ENCODE measurements at regions not wholly inside any gene's neighbourhood (a gene's known extent, or its start where the extent isn't known, plus 50 kb on each side); places are given as distances from the start of the nearest gene placed in this dataset.

DNA sequence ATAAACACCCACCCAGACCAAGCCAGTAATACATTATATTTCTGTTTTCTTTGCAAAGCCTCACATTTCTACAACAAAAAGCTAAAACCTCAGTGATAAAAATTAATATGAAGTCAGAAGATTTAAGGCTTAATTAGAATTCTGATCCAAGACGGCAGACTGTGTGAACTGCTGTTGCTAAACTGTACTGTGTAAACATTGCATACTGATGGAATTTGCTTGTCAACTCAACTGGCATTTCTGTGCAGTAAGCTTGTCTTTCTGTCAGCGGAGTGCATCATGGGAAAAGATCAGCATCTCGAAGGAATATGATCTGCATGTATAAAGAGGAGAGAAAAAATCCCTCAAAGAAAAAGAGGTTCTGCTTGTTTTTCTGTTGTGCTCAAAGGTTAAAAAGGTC lies 69.4 kb upstream of the SPANXB1 start:
- dilution Hi-C loops (cut with MboI; ENCODE audit: extremely low pct_ligation_motif_present, low sequenced_read_pairs): no loop called here
- no peak overlapping the region for H3K9ac ChIP-seq (replicated peaks; ENCODE audit: extremely low read depth, insufficient read depth, low read length)
- no peak overlapping the region for H3K4me3 ChIP-seq (replicated peaks in 1 of 3; ENCODE audit: insufficient read depth in 1 of 3, low read depth in 1 of 3, low read length in 3 of 3)
- FAIRE-seq (no peak), DNase-seq (ENCODE audit: low read depth, low spot score) (no peak)
- TF ChIP-seq JUN (IDR thresholded peaks at IDR 0.05; ENCODE audit: borderline replicate concordance, insufficient read depth, insufficient read length, low read depth) (no peak), POLR2A (IDR thresholded peaks at IDR 0.05; ENCODE audit: low read depth, low read length) (no peak)
- TF ChIP-seq, protein P1, sequence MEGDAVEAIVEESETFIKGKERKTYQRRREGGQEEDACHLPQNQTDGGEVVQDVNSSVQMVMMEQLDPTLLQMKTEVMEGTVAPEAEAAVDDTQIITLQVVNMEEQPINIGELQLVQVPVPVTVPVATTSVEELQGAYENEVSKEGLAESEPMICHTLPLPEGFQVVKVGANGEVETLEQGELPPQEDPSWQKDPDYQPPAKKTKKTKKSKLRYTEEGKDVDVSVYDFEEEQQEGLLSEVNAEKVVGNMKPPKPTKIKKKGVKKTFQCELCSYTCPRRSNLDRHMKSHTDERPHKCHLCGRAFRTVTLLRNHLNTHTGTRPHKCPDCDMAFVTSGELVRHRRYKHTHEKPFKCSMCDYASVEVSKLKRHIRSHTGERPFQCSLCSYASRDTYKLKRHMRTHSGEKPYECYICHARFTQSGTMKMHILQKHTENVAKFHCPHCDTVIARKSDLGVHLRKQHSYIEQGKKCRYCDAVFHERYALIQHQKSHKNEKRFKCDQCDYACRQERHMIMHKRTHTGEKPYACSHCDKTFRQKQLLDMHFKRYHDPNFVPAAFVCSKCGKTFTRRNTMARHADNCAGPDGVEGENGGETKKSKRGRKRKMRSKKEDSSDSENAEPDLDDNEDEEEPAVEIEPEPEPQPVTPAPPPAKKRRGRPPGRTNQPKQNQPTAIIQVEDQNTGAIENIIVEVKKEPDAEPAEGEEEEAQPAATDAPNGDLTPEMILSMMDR (IDR thresholded peaks at IDR 0.05; ENCODE audit: extremely low read depth in 1 of 2, insufficient read depth in 1 of 2, low read depth in 1 of 2, low read length in 2 of 2): no peak
- TF ChIP-seq, protein P2, sequence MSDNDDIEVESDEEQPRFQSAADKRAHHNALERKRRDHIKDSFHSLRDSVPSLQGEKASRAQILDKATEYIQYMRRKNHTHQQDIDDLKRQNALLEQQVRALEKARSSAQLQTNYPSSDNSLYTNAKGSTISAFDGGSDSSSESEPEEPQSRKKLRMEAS (IDR thresholded peaks at IDR 0.05; ENCODE audit: insufficient read depth, insufficient read length): no peak
- H3K79me2 ChIP-seq (ENCODE audit: control insufficient read depth, insufficient read depth, low read length): no peaks in the 10 kb centered on the region
- intact Hi-C loops (cut with micrococcal nuclease): no loop called here
- H4K20me1 ChIP-seq (replicated peaks; ENCODE audit: control insufficient read depth, extremely low read depth, insufficient read depth, low read length): no peaks in the 10 kb centered on the region
- H3K36me3 ChIP-seq (ENCODE audit: control insufficient read depth in 2 of 2, extremely low read depth in 1 of 2, insufficient read depth in 2 of 2, low read length in 2 of 2): no peaks in the 10 kb centered on the region
- H3K9me3 ChIP-seq (replicated peaks; ENCODE audit: control insufficient read depth, insufficient read depth, low read length): no peaks in the 10 kb centered on the region
- no peaks in the 10 kb centered on the region for H3K27me3 ChIP-seq (ENCODE audit: control insufficient read depth in 2 of 2, insufficient read depth in 2 of 2, low read length in 2 of 2)
- no peaks in the 10 kb centered on the region for H3K9me1 ChIP-seq (replicated peaks; ENCODE audit: control insufficient read depth, extremely low read depth, insufficient read depth, low read length)
- no peak overlapping the region for H3K27ac ChIP-seq (ENCODE audit: insufficient read depth, low read depth, low read length)
- H2AFZ ChIP-seq (ENCODE audit: low read depth, low read length): no peak overlapping the region
- H3K4me2 ChIP-seq (ENCODE audit: insufficient read depth, low read length): no peak overlapping the region
- no peaks in the 10 kb centered on the region for H3K4me1 ChIP-seq (ENCODE audit: control insufficient read depth, extremely low read depth, insufficient read depth, low read length)
- CTCF ChIA-PET: no interaction called here
- POLR2A ChIA-PET: no interaction called here
- no TSS peak for BruUV-seq (replicated peaks)

DNA sequence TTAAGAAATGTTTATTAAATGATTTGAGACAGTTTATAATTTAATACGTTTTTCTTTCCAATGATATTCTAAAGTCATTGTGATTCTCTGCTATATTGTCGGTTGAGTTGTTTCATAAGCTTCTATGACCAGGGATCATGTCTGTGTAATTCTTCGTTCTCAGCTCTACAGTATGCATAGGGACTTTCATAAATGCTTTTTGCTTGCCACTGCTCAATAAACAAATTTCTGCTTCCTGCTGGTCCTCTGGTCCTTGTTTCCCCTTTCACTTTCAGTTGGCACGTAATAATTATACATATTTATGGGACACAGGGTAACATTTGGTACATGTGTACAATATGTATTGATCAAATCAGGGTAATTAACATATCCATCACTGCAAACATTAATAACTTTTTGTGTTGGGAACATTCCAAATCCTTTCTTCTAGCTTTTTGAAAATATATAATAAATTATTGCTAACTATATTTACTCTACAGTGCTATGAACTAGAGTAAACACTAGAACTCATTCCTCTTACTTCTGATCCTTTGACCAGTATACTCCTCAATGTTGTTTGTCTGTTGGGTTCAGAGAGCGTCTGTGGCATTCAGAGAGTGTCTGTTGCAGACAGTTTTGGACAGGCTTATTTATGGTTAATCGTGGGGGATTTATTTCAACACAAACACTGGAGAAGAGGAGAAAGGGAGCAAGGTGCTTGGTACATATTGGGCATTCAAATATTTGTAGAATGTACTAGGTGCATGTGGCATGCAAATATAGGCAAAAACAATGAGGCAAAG lies 68.3 kb upstream of the SPANXB1 start:
- intact Hi-C loops (cut with micrococcal nuclease) (no loop called here), dilution Hi-C loops (cut with MboI; ENCODE audit: extremely low pct_ligation_motif_present, low sequenced_read_pairs) (no loop called here)
- no peaks in the 10 kb centered on the region for H3K9me3 ChIP-seq (replicated peaks; ENCODE audit: control insufficient read depth, insufficient read depth, low read length)
- no peak overlapping the region for H2AFZ ChIP-seq (ENCODE audit: low read depth, low read length)
- no peak overlapping the region for H3K4me2 ChIP-seq (ENCODE audit: insufficient read depth, low read length)
- TF ChIP-seq JUN (IDR thresholded peaks at IDR 0.05; ENCODE audit: borderline replicate concordance, insufficient read depth, insufficient read length, low read depth) (no peak), MYC (IDR thresholded peaks at IDR 0.05; ENCODE audit: low read depth, low read length) (no peak)
- no peaks in the 10 kb centered on the region for H3K4me1 ChIP-seq (ENCODE audit: control insufficient read depth, extremely low read depth, insufficient read depth, low read length)
- no peaks in the 10 kb centered on the region for H4K20me1 ChIP-seq (replicated peaks; ENCODE audit: control insufficient read depth, extremely low read depth, insufficient read depth, low read length)
- BruUV-seq (replicated peaks): no TSS peak
- no peaks in the 10 kb centered on the region for H3K36me3 ChIP-seq (ENCODE audit: control insufficient read depth in 2 of 2, extremely low read depth in 1 of 2, insufficient read depth in 2 of 2, low read length in 2 of 2)
- FAIRE-seq (no peak), DNase-seq (ENCODE audit: low read depth, low spot score) (no peak)
- no peaks in the 10 kb centered on the region for H3K27me3 ChIP-seq (ENCODE audit: control insufficient read depth in 2 of 2, insufficient read depth in 2 of 2, low read length in 2 of 2)
- H3K9me1 ChIP-seq (replicated peaks; ENCODE audit: control insufficient read depth, extremely low read depth, insufficient read depth, low read length): no peaks in the 10 kb centered on the region
- H3K27ac ChIP-seq (ENCODE audit: insufficient read depth, low read depth, low read length): no peak overlapping the region
- H3K9ac ChIP-seq (replicated peaks; ENCODE audit: extremely low read depth, insufficient read depth, low read length): no peak overlapping the region
- H3K79me2 ChIP-seq (ENCODE audit: control insufficient read depth, insufficient read depth, low read length): no peaks in the 10 kb centered on the region
- no peak overlapping the region for H3K4me3 ChIP-seq (replicated peaks in 1 of 3; ENCODE audit: insufficient read depth in 1 of 3, low read depth in 1 of 3, low read length in 3 of 3)
- ChIA-PET POLR2A (no interaction called here), CTCF (interaction anchor here (1.0 kb wide), 1 partner anchor 16 kb away, joined by 3 read pairs; no protein-coding TSS in a partner anchor)
